ENCODE measurements at regions not wholly inside any gene's neighbourhood (a gene's known extent, or its start where the extent isn't known, plus 50 kb on each side); places are given as distances from the start of the nearest gene placed in this dataset.

DNA sequence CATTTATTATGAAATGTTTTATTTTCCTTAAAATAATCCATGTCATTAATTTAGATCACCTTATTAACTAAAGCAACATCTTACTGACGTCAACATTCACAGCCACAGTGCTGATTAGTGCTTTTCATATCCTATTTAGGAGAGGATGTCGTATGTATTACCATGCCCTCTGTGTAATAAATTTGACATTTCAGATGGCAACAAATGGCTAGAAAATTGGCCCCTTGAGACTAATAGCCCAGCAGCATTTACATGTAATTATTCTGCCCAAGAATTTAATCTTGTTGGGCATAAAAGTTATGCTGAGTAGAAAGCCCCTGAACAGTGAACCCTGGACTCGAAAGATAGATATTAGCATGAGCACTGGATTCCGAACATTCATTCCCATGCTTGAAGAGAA is 391.2 kb downstream of the PRELID2 start:
- TF ChIP-seq POLR2A (IDR thresholded peaks at IDR 0.05; ENCODE audit: low read length) = no peak
- no peak for TF ChIP-seq CBX8 (IDR thresholded peaks at IDR 0.05)
- TF ChIP-seq FOSL2 (IDR thresholded peaks at IDR 0.05) = no peak
- TF ChIP-seq FOSL2 (CRISPR knock-in tag; IDR thresholded peaks at IDR 0.05) = no peak
- TF ChIP-seq JUNB (IDR thresholded peaks at IDR 0.05) = no peak
- no peak for TF ChIP-seq CTCF (IDR thresholded peaks at IDR 0.05)
- TF ChIP-seq SMC3 (IDR thresholded peaks at IDR 0.05) = no peak
- TF ChIP-seq RAD21 (conservative IDR thresholded peaks at IDR 0.05 in 1 of 2, IDR thresholded peaks at IDR 0.05 in 1 of 2) = no peak
- no peak for TF ChIP-seq MAX (IDR thresholded peaks at IDR 0.05)

Data from A549 (cell line).